Fibroblast of lung (primary cell): ENCODE measurements at regions not wholly inside any gene's neighbourhood (a gene's known extent, or its start where the extent isn't known, plus 50 kb on each side); places are given as distances from the start of the nearest gene placed in this dataset.

ENCODE experiments used
- DNase-seq, 2 donors: peaks; one replicate each; pipeline versions ENCODE4 v3.0.0 to v3.0.0-alpha.2; 2010; ENCODE audit warnings: low read depth in 2 of 2
- H2AFZ ChIP-seq: 2 replicates; pipeline ENCODE4 v1.5.1; 2012; ENCODE audit warnings: low read length, control low read depth, inconsistent platforms
- H3K27ac ChIP-seq: 2 replicates; pipeline ENCODE4 v1.5.1; 2011; ENCODE audit warnings: low read length, control low read depth; ENCODE audit not compliant: insufficient read depth
- H3K27me3 ChIP-seq: 2 replicates; pipeline ENCODE4 v1.5.1; 2011; ENCODE audit warnings: mild to moderate bottlenecking, low read length; ENCODE audit not compliant: control insufficient read depth, insufficient read depth
- H3K36me3 ChIP-seq: 2 replicates; pipeline ENCODE4 v1.5.1; 2011; ENCODE audit warnings: low read length; ENCODE audit not compliant: control insufficient read depth, insufficient read depth
- H3K4me1 ChIP-seq: 2 replicates; pipeline ENCODE4 v1.5.1; 2011; ENCODE audit warnings: low read length; ENCODE audit not compliant: control insufficient read depth, insufficient read depth; ENCODE audit errors: extremely low read depth
- H3K4me2 ChIP-seq: 2 replicates; pipeline ENCODE4 v1.5.1; 2011; ENCODE audit warnings: low read length, control low read depth; ENCODE audit not compliant: insufficient read depth; ENCODE audit errors: extremely low read depth
- H3K4me3 ChIP-seq, 4 experiments: fragments of 200-600 bp in 1 of 4; sonication (generic) in 1 of 4; replicated peaks in 1 of 4; 2 replicates each; pipeline ENCODE4 v1.5.1; 2011 to 2016; ENCODE audit warnings: low read length in 4 of 4, low read depth in 3 of 4, mild to moderate bottlenecking in 3 of 4, control low read depth in 2 of 4, inconsistent platforms in 1 of 4, mixed read lengths in 1 of 4; ENCODE audit not compliant: insufficient read depth in 1 of 4; ENCODE audit errors: control extremely low read depth in 1 of 4
- H3K79me2 ChIP-seq: 2 replicates; pipeline ENCODE4 v1.5.1; 2012; ENCODE audit warnings: mild to moderate bottlenecking, low read length, inconsistent platforms; ENCODE audit not compliant: control insufficient read depth, insufficient read depth
- H3K9ac ChIP-seq: 2 replicates; pipeline ENCODE4 v1.5.1; 2011; ENCODE audit warnings: mild to moderate bottlenecking, low read length, control low read depth; ENCODE audit not compliant: insufficient read depth
- H3K9me3 ChIP-seq: 2 replicates; pipeline ENCODE4 v1.5.1; 2012; ENCODE audit warnings: low read depth, low read length; ENCODE audit not compliant: control insufficient read depth, insufficient read depth
- H4K20me1 ChIP-seq: 2 replicates; pipeline ENCODE4 v1.5.1; 2011; ENCODE audit warnings: low read length; ENCODE audit not compliant: control insufficient read depth, insufficient read depth; ENCODE audit errors: extremely low read depth
- EZH2 ChIP-seq: IDR thresholded peaks from 2 replicates; pipeline ENCODE4 v1.5.1; 2012; ENCODE audit warnings: low read length, control low read depth, mild to moderate bottlenecking; ENCODE audit errors: missing control alignments
- TF ChIP-seq, protein P1 (sequence below), 2 donors: IDR thresholded peaks in 1 of 2; conservative IDR thresholded peaks in 1 of 2; 1 replicate in 1 of 2; 2 replicates in 1 of 2; pipeline ENCODE4 v1.5.1; 2011 to 2012; ENCODE audit warnings: low read length in 2 of 2, control low read depth in 1 of 2, inconsistent platforms in 1 of 2, low read depth in 1 of 2, mild to moderate bottlenecking in 1 of 2

DNA sequence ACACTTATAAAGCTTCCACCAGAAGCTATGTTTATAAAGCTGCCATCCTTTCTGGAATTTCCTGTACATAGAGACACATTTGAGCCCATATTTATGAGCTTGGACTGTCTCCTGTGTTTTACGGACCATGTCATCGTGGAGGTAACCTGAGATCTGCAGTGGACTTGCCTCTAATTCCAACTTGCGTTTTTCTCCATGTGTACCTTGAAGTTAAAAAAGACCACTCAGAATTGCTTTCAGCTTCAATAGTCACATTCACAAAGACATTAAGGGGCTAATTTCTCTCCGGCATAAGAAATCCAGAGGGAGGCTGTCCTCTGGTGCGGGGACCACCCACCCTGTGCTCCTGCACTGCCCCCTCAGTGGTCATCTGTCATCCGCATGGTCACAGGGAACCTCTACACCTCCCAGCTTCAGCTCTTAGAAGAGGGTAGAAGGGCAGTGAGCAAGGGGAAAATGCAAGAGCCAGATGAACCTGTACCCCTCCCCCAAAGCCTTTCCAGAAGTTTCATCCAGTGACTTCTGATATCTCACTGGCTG is 521.4 kb upstream of the CAMK1G start:
- H3K9ac ChIP-seq = no peak overlapping the region
- H3K36me3 ChIP-seq = no peaks in the 10 kb centered on the region
- no peak overlapping the region for H2AFZ ChIP-seq
- H3K4me1 ChIP-seq = no peaks in the 10 kb centered on the region
- TF ChIP-seq EZH2 = no peak
- TF ChIP-seq, protein P1, sequence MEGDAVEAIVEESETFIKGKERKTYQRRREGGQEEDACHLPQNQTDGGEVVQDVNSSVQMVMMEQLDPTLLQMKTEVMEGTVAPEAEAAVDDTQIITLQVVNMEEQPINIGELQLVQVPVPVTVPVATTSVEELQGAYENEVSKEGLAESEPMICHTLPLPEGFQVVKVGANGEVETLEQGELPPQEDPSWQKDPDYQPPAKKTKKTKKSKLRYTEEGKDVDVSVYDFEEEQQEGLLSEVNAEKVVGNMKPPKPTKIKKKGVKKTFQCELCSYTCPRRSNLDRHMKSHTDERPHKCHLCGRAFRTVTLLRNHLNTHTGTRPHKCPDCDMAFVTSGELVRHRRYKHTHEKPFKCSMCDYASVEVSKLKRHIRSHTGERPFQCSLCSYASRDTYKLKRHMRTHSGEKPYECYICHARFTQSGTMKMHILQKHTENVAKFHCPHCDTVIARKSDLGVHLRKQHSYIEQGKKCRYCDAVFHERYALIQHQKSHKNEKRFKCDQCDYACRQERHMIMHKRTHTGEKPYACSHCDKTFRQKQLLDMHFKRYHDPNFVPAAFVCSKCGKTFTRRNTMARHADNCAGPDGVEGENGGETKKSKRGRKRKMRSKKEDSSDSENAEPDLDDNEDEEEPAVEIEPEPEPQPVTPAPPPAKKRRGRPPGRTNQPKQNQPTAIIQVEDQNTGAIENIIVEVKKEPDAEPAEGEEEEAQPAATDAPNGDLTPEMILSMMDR (conservative IDR thresholded peaks at IDR 0.05 in 1 of 2, IDR thresholded peaks at IDR 0.05 in 1 of 2; ENCODE audit: low read depth in 1 of 2, low read length in 2 of 2) = no peak
- no peak overlapping the region for H3K4me2 ChIP-seq
- no peaks in the 10 kb centered on the region for H4K20me1 ChIP-seq
- no peaks in the 10 kb centered on the region for H3K27me3 ChIP-seq
- H3K4me3 ChIP-seq = no peak overlapping the region
- no peaks in the 10 kb centered on the region for H3K79me2 ChIP-seq
- no peak for DNase-seq
- no peaks in the 10 kb centered on the region for H3K9me3 ChIP-seq
- no peak overlapping the region for H3K27ac ChIP-seq

DNA sequence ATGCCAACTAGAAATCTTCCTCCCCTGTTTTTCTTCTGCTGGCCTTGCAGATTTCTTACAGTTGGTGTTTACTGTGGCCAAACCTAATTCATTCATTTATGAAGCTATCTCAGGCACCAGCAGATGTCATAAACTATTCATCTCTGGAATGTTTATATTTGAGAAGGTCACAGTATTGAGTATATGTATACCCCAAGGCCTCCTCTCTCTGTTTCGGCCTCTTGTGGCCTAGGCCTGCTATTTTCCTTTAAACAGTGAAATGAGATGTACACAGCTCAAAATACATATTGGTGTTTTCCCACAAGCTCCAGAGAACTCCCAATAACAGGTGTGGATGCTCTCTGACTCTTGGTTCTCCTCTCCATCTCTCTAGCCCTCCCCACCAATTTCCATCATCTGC is 520.7 kb upstream of the CAMK1G start:
- no peak overlapping the region for H3K27ac ChIP-seq
- H3K27me3 ChIP-seq = no peaks in the 10 kb centered on the region
- no peaks in the 10 kb centered on the region for H4K20me1 ChIP-seq
- no peak for TF ChIP-seq EZH2
- TF ChIP-seq, protein P1 (conservative IDR thresholded peaks at IDR 0.05 in 1 of 2, IDR thresholded peaks at IDR 0.05 in 1 of 2; ENCODE audit: low read depth in 1 of 2, low read length in 2 of 2) = no peak
- H2AFZ ChIP-seq = no peak overlapping the region
- no peak overlapping the region for H3K9ac ChIP-seq
- H3K4me1 ChIP-seq = no peaks in the 10 kb centered on the region
- DNase-seq = no peak
- H3K4me3 ChIP-seq = no peak overlapping the region
- H3K4me2 ChIP-seq = no peak overlapping the region
- H3K79me2 ChIP-seq = no peaks in the 10 kb centered on the region
- no peaks in the 10 kb centered on the region for H3K36me3 ChIP-seq
- no peaks in the 10 kb centered on the region for H3K9me3 ChIP-seq

DNA sequence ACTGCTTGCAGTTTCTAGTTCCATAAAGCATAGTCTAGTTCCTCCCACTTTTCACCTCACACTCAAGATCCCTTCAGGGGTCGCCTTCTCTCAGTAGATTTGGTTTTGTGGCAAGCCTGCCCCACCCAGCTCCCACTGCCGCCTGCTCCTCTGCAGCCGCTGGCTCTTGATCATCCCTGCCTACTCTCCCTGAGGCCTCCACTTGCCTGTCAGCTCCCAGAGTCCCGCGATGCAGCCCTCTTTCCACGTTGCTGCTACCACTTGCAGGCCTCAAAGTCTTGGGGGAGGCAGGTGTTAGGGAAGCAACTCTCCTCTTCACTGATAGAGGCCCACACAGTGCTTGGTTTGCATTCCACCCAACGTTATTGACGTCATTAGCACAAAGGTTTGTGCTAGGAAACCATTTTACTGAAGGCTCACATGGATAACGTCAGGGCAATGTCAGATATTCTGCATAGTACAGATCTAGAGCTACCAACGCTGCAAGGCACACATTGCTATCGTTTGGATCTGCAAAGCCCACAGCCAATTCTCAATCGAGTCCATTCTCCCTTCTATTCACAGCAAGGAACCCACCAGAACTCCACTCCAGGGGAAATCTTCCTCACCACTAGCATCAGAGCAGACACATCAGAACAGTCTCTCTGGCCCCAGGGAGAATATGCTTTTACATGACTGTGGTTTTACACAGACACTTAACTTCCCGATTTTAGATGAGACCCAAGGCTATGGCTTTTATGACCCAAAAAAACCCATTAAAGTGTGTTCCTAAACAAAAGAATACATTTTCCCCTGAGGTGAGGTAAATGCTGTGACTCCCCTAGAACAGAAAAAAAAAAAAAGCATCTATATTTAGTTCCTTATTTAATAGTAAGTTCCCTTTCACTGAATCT is 519.5 kb upstream of the CAMK1G start:
- no peaks in the 10 kb centered on the region for H3K4me1 ChIP-seq
- H3K27me3 ChIP-seq = no peaks in the 10 kb centered on the region
- no peak overlapping the region for H2AFZ ChIP-seq
- TF ChIP-seq EZH2 = no peak
- TF ChIP-seq, protein P1 (conservative IDR thresholded peaks at IDR 0.05 in 1 of 2, IDR thresholded peaks at IDR 0.05 in 1 of 2; ENCODE audit: low read depth in 1 of 2, low read length in 2 of 2) = no peak
- DNase-seq = no peak
- H3K79me2 ChIP-seq = no peaks in the 10 kb centered on the region
- H3K4me3 ChIP-seq = no peak overlapping the region
- H3K4me2 ChIP-seq = no peak overlapping the region
- no peak overlapping the region for H3K27ac ChIP-seq
- no peaks in the 10 kb centered on the region for H4K20me1 ChIP-seq
- H3K9ac ChIP-seq = no peak overlapping the region
- H3K9me3 ChIP-seq = no peaks in the 10 kb centered on the region
- H3K36me3 ChIP-seq = no peaks in the 10 kb centered on the region
